ENCODE measurements at regions not wholly inside any gene's neighbourhood (a gene's known extent, or its start where the extent isn't known, plus 50 kb on each side); places are given as distances from the start of the nearest gene placed in this dataset.

DNA sequence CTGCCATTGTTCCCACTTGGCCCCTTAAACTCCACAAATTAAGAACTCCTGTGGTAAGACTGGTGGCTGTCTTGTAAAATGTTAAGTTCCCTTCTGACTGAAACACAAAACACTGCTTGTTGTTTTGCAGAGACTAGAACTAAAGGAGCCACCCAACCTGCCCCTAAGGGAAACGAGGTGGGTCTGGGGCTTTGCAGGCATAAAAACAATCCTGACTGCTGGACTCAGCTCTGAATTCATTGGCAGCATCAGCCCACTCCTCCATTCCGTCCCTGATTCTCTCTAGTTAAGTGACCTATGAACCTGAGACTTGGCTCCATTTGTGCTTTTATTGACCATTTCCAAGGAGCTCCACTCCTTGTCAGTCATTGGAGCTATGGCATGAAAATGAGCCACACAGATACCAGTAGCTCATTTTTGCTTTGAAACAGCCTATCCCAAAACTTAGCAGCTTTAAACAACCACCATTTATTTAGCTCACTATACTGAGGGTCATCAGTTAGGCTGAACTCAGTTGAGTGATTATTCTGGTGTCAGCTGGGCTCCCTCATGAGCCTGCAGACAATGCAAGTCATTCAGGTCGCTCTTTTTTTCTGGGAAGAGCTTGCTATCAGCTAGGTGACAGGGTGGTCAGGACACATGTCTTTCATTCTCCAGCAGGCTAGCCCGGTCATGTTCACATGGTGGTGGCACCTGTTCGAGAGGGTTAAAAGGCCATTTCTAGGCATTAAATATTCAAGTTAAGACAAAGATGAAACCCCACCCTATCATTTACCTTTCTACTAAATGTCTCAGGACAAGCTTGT, 175.1 kb upstream of the CTNNB1 start:
- no peak overlapping the region for H3K9ac ChIP-seq (ENCODE audit: insufficient read depth, low read length)
- no peaks in the 10 kb centered on the region for H3K9me3 ChIP-seq (ENCODE audit: control insufficient read depth, insufficient read depth, low read depth, low read length)
- H3K4me2 ChIP-seq (ENCODE audit: extremely low read depth, insufficient read depth, low read length): no peak overlapping the region
- DNase-seq (ENCODE audit: low read depth in 2 of 2): no peak
- H3K4me1 ChIP-seq (ENCODE audit: control insufficient read depth, extremely low read depth, insufficient read depth, low read length): no peaks in the 10 kb centered on the region
- H4K20me1 ChIP-seq (ENCODE audit: control insufficient read depth, extremely low read depth, insufficient read depth, low read length): no peaks in the 10 kb centered on the region
- H3K4me3 ChIP-seq (replicated peaks in 1 of 4; ENCODE audit: control extremely low read depth in 1 of 4, insufficient read depth in 1 of 4, low read depth in 3 of 4, low read length in 4 of 4): no peak overlapping the region
- H3K36me3 ChIP-seq (ENCODE audit: control insufficient read depth, insufficient read depth, low read length): no peaks in the 10 kb centered on the region
- TF ChIP-seq EZH2 (IDR thresholded peaks at IDR 0.05; ENCODE audit: low read length, missing control alignments): no peak
- TF ChIP-seq, protein P1, sequence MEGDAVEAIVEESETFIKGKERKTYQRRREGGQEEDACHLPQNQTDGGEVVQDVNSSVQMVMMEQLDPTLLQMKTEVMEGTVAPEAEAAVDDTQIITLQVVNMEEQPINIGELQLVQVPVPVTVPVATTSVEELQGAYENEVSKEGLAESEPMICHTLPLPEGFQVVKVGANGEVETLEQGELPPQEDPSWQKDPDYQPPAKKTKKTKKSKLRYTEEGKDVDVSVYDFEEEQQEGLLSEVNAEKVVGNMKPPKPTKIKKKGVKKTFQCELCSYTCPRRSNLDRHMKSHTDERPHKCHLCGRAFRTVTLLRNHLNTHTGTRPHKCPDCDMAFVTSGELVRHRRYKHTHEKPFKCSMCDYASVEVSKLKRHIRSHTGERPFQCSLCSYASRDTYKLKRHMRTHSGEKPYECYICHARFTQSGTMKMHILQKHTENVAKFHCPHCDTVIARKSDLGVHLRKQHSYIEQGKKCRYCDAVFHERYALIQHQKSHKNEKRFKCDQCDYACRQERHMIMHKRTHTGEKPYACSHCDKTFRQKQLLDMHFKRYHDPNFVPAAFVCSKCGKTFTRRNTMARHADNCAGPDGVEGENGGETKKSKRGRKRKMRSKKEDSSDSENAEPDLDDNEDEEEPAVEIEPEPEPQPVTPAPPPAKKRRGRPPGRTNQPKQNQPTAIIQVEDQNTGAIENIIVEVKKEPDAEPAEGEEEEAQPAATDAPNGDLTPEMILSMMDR (conservative IDR thresholded peaks at IDR 0.05 in 1 of 2, IDR thresholded peaks at IDR 0.05 in 1 of 2; ENCODE audit: low read depth in 1 of 2, low read length in 2 of 2): no peak
- H2AFZ ChIP-seq (ENCODE audit: low read length): no peak overlapping the region
- H3K79me2 ChIP-seq (ENCODE audit: control insufficient read depth, insufficient read depth, low read length): no peaks in the 10 kb centered on the region
- no peaks in the 10 kb centered on the region for H3K27me3 ChIP-seq (ENCODE audit: control insufficient read depth, insufficient read depth, low read length)
- no peak overlapping the region for H3K27ac ChIP-seq (ENCODE audit: insufficient read depth, low read length)

DNA sequence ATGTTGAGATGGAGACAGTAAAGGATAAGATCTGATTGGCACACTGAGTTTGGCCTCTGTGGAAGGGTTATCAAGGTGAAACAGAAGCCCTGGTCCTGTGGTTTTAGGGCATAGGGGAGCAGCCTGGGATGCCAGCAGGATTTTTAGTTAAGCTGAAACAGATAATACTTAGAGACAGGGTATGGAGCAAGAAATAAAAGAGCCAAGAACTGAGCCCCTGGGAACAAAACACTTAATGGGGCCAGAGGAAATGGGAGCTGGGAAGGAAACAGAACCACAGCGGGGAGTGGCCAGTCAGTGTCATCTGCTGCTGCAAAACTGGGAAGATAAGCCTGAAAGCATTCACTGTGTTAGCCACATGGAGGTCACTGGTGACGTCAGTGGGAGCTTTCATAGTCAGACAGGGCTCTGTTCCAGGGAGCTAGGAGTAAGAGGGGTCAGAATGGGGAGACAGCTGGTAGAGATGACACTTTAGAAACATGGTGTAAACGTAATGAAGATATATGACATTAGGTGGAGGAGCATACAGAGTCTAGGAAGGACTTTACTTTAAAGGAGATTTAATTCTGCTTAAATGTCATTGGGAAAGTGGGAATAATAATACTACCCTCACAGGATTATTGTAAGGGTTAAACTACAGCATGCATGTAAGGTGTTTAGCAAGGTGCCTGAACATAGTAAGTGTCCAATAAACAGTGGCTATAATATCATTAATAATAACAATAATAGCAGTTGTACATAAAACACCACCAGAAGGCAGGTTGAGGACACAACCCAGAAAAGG, 172.7 kb upstream of the CTNNB1 start:
- Histone ChIP-seq H2AFZ (ENCODE audit: low read length) (no peak overlapping the region), H3K4me3 (replicated peaks in 1 of 4; ENCODE audit: control extremely low read depth in 1 of 4, insufficient read depth in 1 of 4, low read depth in 3 of 4, low read length in 4 of 4) (no peak overlapping the region), H3K4me2 (ENCODE audit: extremely low read depth, insufficient read depth, low read length) (no peak overlapping the region), H3K4me1 (ENCODE audit: control insufficient read depth, extremely low read depth, insufficient read depth, low read length) (no peaks in the 10 kb centered on the region), H4K20me1 (ENCODE audit: control insufficient read depth, extremely low read depth, insufficient read depth, low read length) (no peaks in the 10 kb centered on the region), H3K9me3 (ENCODE audit: control insufficient read depth, insufficient read depth, low read depth, low read length) (no peaks in the 10 kb centered on the region), H3K36me3 (ENCODE audit: control insufficient read depth, insufficient read depth, low read length) (no peaks in the 10 kb centered on the region), H3K27ac (ENCODE audit: insufficient read depth, low read length) (no peak overlapping the region), H3K27me3 (ENCODE audit: control insufficient read depth, insufficient read depth, low read length) (no peaks in the 10 kb centered on the region), H3K9ac (ENCODE audit: insufficient read depth, low read length) (no peak overlapping the region), H3K79me2 (ENCODE audit: control insufficient read depth, insufficient read depth, low read length) (no peaks in the 10 kb centered on the region)
- peak; percentile 57 to 58 for DNase-seq (ENCODE audit: low read depth in 2 of 2)
- TF ChIP-seq EZH2 (IDR thresholded peaks at IDR 0.05; ENCODE audit: low read length, missing control alignments): no peak
- TF ChIP-seq, protein P1 (conservative IDR thresholded peaks at IDR 0.05 in 1 of 2, IDR thresholded peaks at IDR 0.05 in 1 of 2; ENCODE audit: low read depth in 1 of 2, low read length in 2 of 2): no peak

DNA sequence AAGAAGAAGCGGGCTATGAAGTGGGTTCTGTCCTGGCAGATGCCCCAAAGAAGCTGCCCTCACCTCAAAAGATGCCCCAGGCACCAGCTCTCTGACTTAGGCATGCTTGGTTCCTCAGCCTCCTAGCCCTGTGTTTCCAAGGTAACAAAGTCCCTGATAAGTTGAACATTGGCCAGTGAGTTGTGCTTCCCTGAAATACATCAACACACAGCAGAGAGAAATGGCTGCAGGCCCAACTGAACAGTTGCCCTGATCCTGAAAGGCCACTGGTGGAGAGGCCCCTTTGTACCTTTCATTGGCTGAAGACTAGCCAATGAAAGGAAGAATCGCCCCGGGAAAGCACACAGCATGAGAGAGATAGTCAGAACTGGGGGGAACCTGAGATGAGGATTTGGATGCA, 169.9 kb upstream of the CTNNB1 start:
- Histone ChIP-seq H3K27ac (ENCODE audit: insufficient read depth, low read length) (no peak overlapping the region), H3K79me2 (ENCODE audit: control insufficient read depth, insufficient read depth, low read length) (no peaks in the 10 kb centered on the region), H3K4me3 (replicated peaks in 1 of 4; ENCODE audit: control extremely low read depth in 1 of 4, insufficient read depth in 1 of 4, low read depth in 3 of 4, low read length in 4 of 4) (no peak overlapping the region), H4K20me1 (ENCODE audit: control insufficient read depth, extremely low read depth, insufficient read depth, low read length) (no peaks in the 10 kb centered on the region), H3K4me2 (ENCODE audit: extremely low read depth, insufficient read depth, low read length) (no peak overlapping the region), H3K4me1 (ENCODE audit: control insufficient read depth, extremely low read depth, insufficient read depth, low read length) (no peaks in the 10 kb centered on the region), H2AFZ (ENCODE audit: low read length) (no peak overlapping the region), H3K9me3 (ENCODE audit: control insufficient read depth, insufficient read depth, low read depth, low read length) (no peaks in the 10 kb centered on the region), H3K27me3 (ENCODE audit: control insufficient read depth, insufficient read depth, low read length) (no peaks in the 10 kb centered on the region), H3K9ac (ENCODE audit: insufficient read depth, low read length) (no peak overlapping the region), H3K36me3 (ENCODE audit: control insufficient read depth, insufficient read depth, low read length) (no peaks in the 10 kb centered on the region)
- TF ChIP-seq EZH2 (IDR thresholded peaks at IDR 0.05; ENCODE audit: low read length, missing control alignments): no peak
- TF ChIP-seq, protein P1 (conservative IDR thresholded peaks at IDR 0.05 in 1 of 2, IDR thresholded peaks at IDR 0.05 in 1 of 2; ENCODE audit: low read depth in 1 of 2, low read length in 2 of 2): no peak
- DNase-seq (ENCODE audit: low read depth in 2 of 2): no peak

Measured in fibroblast of lung (primary cell).